Esophagus (tissue), 2 donors: ENCODE measurements at regions not wholly inside any gene's neighbourhood (a gene's known extent, or its start where the extent isn't known, plus 50 kb on each side); places are given as distances from the start of the nearest gene placed in this dataset.
"Not testable (repeated sequence)": the region's sequence is repeated elsewhere in the genome, so short reads cannot be mapped to it uniquely, and the experiment has no call there.

Source experiments
- H3K27ac ChIP-seq, 2 donors: one replicate each; pipeline ENCODE4 v1.5.1; 2013; ENCODE audit warnings: low read depth in 2 of 2, mild to moderate bottlenecking in 2 of 2, inconsistent platforms in 1 of 2, low read length in 1 of 2, moderate library complexity in 1 of 2
- H3K27me3 ChIP-seq, 2 donors: one replicate each; pipeline ENCODE4 v1.6.1; 2013; ENCODE audit warnings: low read length in 2 of 2, control low read depth in 1 of 2, mild to moderate bottlenecking in 1 of 2; ENCODE audit not compliant: insufficient read depth in 2 of 2, control insufficient read depth in 1 of 2
- H3K36me3 ChIP-seq, 2 donors: one replicate each; pipeline ENCODE4 v1.6.1; 2013; ENCODE audit warnings: low read length in 1 of 2; ENCODE audit not compliant: control insufficient read depth in 2 of 2, insufficient read depth in 2 of 2
- H3K4me1 ChIP-seq, 2 donors: one replicate each; pipeline ENCODE4 v1.6.1; 2013; ENCODE audit warnings: low read length in 1 of 2; ENCODE audit not compliant: control insufficient read depth in 2 of 2, insufficient read depth in 2 of 2
- H3K4me3 ChIP-seq, 2 donors: one replicate each; pipeline ENCODE4 v1.5.1; 2013; ENCODE audit warnings: low read length in 2 of 2, mild to moderate bottlenecking in 2 of 2, low read depth in 1 of 2, moderate library complexity in 1 of 2
- H3K9me3 ChIP-seq, 2 donors: one replicate each; pipeline ENCODE4 v1.6.1; 2013; ENCODE audit warnings: mild to moderate bottlenecking in 2 of 2, low read depth in 1 of 2, low read length in 1 of 2, moderate library complexity in 1 of 2; ENCODE audit not compliant: control insufficient read depth in 2 of 2, insufficient read depth in 1 of 2
- WGBS, 2 donors: extraction: QIAGEN DNeasy Blood & Tissue Kit; methylation state at CpG; one replicate each; pipeline ENCODE4 v1.1.7; 2013; 5-methylcytosine and 5-hydroxymethylcytosine counted together
- donor health status: healthy with polysubstance abuse.
- donor health status: Bipolar disorder and iron deficiency.

DNA sequence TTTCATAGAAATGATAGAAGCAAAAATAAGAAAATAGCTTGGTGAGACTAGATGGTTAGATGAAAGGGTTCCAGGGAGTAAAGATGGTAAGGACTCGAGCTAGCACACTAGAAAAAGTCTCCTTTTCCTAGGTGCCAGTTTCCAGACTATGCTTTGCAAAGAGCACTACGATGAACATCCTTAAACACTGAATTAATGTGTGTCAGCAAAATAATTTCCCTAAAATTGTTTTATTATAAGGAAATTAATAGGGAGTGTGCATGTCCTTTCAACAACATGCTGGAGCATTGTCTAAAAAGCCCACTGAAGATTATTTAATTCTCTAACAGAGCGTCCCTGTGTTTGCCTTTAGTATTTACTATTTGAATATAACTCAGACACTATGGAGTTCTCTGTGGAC is 107.4 kb upstream of the NDUFV2 start:
- Histone ChIP-seq H3K36me3 (no peaks in the 10 kb centered on the region), H3K27ac (no peak overlapping the region), H3K4me3 (no peak overlapping the region), H3K4me1 (no peaks in the 10 kb centered on the region), H3K9me3 (peaks cover 0 to 3% of the 10 kb centered on the region in 2 donors), H3K27me3 (no peaks in the 10 kb centered on the region)
- 50 to 69% methylated on average over 3 of the region's 3 CpGs for WGBS, 2 donors

GRCh38 chr18:8996771-8997432 is 105.6 kb upstream of the NDUFV2 start:
- Histone ChIP-seq H3K4me1 (no peaks in the 10 kb centered on the region), H3K36me3 (no peaks in the 10 kb centered on the region), H3K9me3 (peaks cover 0 to 3% of the 10 kb centered on the region in 2 donors), H3K27ac (no peak overlapping the region), H3K27me3 (no peaks in the 10 kb centered on the region), H3K4me3 (no peak overlapping the region)
- WGBS, 2 donors: 69 to 70% methylated on average over 3 of the region's 3 CpGs

- Histone ChIP-seq H3K9me3 (peaks cover 0 to 3% of the 10 kb centered on the region in 2 donors), H3K27me3 (no peaks in the 10 kb centered on the region), H3K27ac (no peak overlapping the region), H3K4me3 (no peak overlapping the region), H3K4me1 (no peaks in the 10 kb centered on the region), H3K36me3 (no peaks in the 10 kb centered on the region)
- WGBS, 2 donors: 74 to 78% methylated on average over 5 of the region's 5 CpGs
Observed at GRCh38 chr18:8997634-8998033, 104.9 kb upstream of the NDUFV2 start.

DNA sequence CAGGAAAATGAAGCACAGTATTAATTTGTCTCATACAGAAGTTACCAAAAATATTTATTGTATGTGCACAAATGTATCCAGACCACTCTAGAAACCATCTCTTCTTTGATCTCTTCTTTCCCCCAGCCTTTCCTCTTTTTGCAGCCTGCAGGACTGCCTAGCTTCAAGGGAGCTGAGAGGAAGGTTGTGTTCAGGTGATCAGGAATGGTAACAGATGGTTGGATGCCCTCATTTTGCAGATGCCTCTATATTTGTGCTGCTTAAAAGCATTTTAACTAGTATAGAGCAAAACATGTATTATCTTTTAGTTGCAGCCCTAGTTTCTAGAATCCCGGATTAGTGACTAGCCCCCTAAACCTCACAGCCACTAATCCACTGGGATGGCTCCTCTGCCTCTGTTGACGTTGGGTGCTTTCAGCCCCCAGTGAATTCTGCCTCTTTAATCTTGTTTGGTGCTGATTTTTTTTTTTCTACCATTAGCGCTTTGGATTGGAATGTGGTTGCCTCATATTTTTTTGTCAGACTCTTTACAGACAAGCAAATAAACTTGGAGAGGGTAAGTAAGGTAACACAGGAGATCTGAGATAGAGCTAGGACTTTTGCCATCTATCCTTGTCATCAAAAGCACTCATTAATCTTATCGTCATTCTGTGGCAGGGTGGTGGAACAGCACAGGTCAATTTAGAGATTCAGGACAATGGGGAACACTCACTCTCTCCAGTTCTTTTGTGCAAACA is 103.8 kb upstream of the NDUFV2 start:
- Histone ChIP-seq H3K27me3 (no peaks in the 10 kb centered on the region), H3K4me3 (no peak overlapping the region), H3K27ac (no peak overlapping the region), H3K4me1 (no peaks in the 10 kb centered on the region), H3K9me3 (peaks cover 0 to 3% of the 10 kb centered on the region in 2 donors), H3K36me3 (no peaks in the 10 kb centered on the region)
- WGBS, 2 donors: 32 to 42% methylated on average over 4 of the region's 4 CpGs

DNA sequence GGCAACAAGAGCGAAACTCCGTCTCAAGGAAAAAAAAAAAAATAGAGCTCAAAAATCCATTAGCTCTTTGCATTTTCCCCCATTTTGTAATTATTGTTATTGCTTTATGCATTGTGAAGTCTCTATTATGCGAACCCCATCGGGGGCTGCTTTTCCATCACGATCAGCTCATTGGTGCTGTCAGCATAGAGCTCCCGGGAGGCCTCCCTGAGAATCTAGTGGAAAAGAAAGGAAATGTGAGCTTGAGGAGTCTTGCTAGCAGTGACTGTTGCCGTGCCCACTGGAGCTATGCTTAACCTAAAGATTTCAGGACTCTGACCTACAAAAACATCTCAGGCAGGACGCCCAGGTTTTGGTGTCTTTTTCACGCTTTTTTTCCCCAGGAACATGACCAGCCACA is 102.6 kb upstream of the NDUFV2 start:
- WGBS, 2 donors: 79 to 83% methylated on average over 9 of the region's 9 CpGs
- no peaks in the 10 kb centered on the region for H3K4me1 ChIP-seq

GRCh38 chr18:9000733-9001132 is 101.8 kb upstream of the NDUFV2 start:
- H3K36me3 ChIP-seq: no peaks in the 10 kb centered on the region

More for the DNA sequence above, 102.6 kb upstream of the NDUFV2 start:
- no peaks in the 10 kb centered on the region for H3K27me3 ChIP-seq
- H3K36me3 ChIP-seq: no peaks in the 10 kb centered on the region
- H3K9me3 ChIP-seq: peaks cover 0 to 3% of the 10 kb centered on the region in 2 donors
- no peak overlapping the region for H3K4me3 ChIP-seq
- H3K27ac ChIP-seq: no peak overlapping the region

GRCh38 chr18:9001209-9001608 is 101.3 kb upstream of the NDUFV2 start:
- H3K9me3 ChIP-seq: peaks cover 0 to 3% of the 10 kb centered on the region in 2 donors
- WGBS, 2 donors: 77 to 83% methylated on average over 3 of the region's 3 CpGs
- H3K4me3 ChIP-seq: no peak overlapping the region
- no peaks in the 10 kb centered on the region for H3K27me3 ChIP-seq
- H3K4me1 ChIP-seq: no peaks in the 10 kb centered on the region
- no peak overlapping the region for H3K27ac ChIP-seq
- no peaks in the 10 kb centered on the region for H3K36me3 ChIP-seq

More at GRCh38 chr18:9000733-9001132, 101.8 kb upstream of the NDUFV2 start:
- Histone ChIP-seq H3K27ac (no peak overlapping the region), H3K4me1 (no peaks in the 10 kb centered on the region), H3K4me3 (no peak overlapping the region), H3K27me3 (no peaks in the 10 kb centered on the region), H3K9me3 (peaks cover 0 to 3% of the 10 kb centered on the region in 2 donors)
- 60 to 69% methylated on average over 5 of the region's 5 CpGs for WGBS, 2 donors

- H3K9me3 ChIP-seq: no peaks in the 10 kb centered on the region
- H3K36me3 ChIP-seq: no peaks in the 10 kb centered on the region
- H3K4me1 ChIP-seq: no peaks in the 10 kb centered on the region
- 89 to 90% methylated on average over 5 of the region's 5 CpGs for WGBS, 2 donors
- H3K27me3 ChIP-seq: no peaks in the 10 kb centered on the region
- H3K27ac ChIP-seq: no peak overlapping the region
- H3K4me3 ChIP-seq: no peak overlapping the region
Observed at GRCh38 chr18:9003406-9004100, 98.9 kb upstream of the NDUFV2 start.

- H3K4me1 ChIP-seq, H3K9me3 ChIP-seq, H3K36me3 ChIP-seq, H3K4me3 ChIP-seq, H3K27ac ChIP-seq, H3K27me3 ChIP-seq: not testable (repeated sequence)
- WGBS, 2 donors: 97 to 100% methylated on average over 2 of the region's 2 CpGs
Observed at GRCh38 chr18:9004308-9004707, 98.2 kb upstream of the NDUFV2 start.
